Hepatocyte (in vitro differentiated cells): ENCODE measurements at regions not wholly inside any gene's neighbourhood (a gene's known extent, or its start where the extent isn't known, plus 50 kb on each side); places are given as distances from the start of the nearest gene placed in this dataset.

Source experiments
- EZH2phosphoT487 ChIP-seq: fragments of 200-600 bp; sonication (generic); IDR thresholded peaks from one replicate; pipeline ENCODE4 v1.6.1; 2018; ENCODE audit warnings: antibody characterized with exemption, mild to moderate bottlenecking, low read depth, moderate library complexity; ENCODE audit not compliant: unreplicated experiment, severe bottlenecking
- TF ChIP-seq, protein P1 (sequence below): fragments of 200-600 bp; sonication (generic); IDR thresholded peaks from 2 replicates; pipeline ENCODE4 v1.5.1; 2016; ENCODE audit warnings: antibody characterized with exemption, mild to moderate bottlenecking; ENCODE audit not compliant: poor library complexity

DNA sequence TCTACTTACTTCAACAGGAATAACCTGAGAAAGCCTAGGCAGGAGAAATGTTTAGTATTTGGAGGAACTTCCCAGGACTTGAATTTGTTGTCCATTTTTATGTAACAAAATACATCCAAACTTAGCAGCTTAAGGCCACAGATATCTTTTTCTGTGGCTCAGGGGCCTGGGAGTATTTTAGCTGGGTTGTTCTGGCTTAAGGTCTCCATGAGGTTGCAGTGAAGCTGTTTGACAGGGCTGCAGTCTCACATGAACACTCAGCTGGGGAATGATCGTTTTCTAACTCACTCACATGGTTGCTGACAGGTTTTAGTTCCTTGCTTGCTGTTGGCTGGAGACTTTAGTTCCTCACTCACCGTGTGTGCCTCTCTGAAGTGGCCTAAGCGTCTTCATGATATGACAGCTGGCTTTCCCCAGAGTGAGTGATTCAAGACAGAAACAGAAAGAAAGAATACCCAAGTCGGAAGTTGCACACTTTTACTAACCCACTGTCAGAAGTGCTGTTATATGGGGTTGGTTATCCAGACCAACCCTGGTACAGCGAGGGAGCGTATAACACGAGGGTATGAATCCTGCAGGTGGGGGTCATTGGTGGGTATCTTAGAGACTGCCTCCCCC is 229.7 kb upstream of the TBL1XR1 start:
- no peak for TF ChIP-seq EZH2phosphoT487
- TF ChIP-seq, protein P1, sequence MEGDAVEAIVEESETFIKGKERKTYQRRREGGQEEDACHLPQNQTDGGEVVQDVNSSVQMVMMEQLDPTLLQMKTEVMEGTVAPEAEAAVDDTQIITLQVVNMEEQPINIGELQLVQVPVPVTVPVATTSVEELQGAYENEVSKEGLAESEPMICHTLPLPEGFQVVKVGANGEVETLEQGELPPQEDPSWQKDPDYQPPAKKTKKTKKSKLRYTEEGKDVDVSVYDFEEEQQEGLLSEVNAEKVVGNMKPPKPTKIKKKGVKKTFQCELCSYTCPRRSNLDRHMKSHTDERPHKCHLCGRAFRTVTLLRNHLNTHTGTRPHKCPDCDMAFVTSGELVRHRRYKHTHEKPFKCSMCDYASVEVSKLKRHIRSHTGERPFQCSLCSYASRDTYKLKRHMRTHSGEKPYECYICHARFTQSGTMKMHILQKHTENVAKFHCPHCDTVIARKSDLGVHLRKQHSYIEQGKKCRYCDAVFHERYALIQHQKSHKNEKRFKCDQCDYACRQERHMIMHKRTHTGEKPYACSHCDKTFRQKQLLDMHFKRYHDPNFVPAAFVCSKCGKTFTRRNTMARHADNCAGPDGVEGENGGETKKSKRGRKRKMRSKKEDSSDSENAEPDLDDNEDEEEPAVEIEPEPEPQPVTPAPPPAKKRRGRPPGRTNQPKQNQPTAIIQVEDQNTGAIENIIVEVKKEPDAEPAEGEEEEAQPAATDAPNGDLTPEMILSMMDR, result no peak
